Trophoblast cell (in vitro differentiated cells and primary cell): ENCODE measurements at regions not wholly inside any gene's neighbourhood (a gene's known extent, or its start where the extent isn't known, plus 50 kb on each side); places are given as distances from the start of the nearest gene placed in this dataset.

Experiments
- DNase-seq, 2 donors: peaks; one replicate each; pipeline ENCODE4 v3.0.0-alpha.2; 2016
- H2AFZ ChIP-seq: 2 replicates; pipeline ENCODE4 v1.6.1; 2013; ENCODE audit warnings: low read length, moderate library complexity, mild to moderate bottlenecking; ENCODE audit not compliant: insufficient read depth, poor library complexity
- H2AK5ac ChIP-seq: 2 replicates; pipeline ENCODE4 v1.6.1; 2013; ENCODE audit warnings: mild to moderate bottlenecking, low read length
- H2BK120ac ChIP-seq: 2 replicates; pipeline ENCODE4 v1.6.1; 2013; ENCODE audit warnings: low read length, mild to moderate bottlenecking, moderate library complexity; ENCODE audit not compliant: insufficient read depth, poor library complexity
- H2BK12ac ChIP-seq: 2 replicates; pipeline ENCODE4 v1.6.1; 2013; ENCODE audit warnings: mild to moderate bottlenecking, low read length, moderate library complexity
- H2BK5ac ChIP-seq: 2 replicates; pipeline ENCODE4 v1.6.1; 2013; ENCODE audit warnings: low read length, low read depth, moderate library complexity, mild to moderate bottlenecking; ENCODE audit not compliant: poor library complexity
- H3K14ac ChIP-seq: 2 replicates; pipeline ENCODE4 v1.6.1; 2013; ENCODE audit warnings: mild to moderate bottlenecking, low read length
- H3K18ac ChIP-seq: 2 replicates; pipeline ENCODE4 v1.6.1; 2013; ENCODE audit warnings: mild to moderate bottlenecking, low read length
- H3K23ac ChIP-seq: 2 replicates; pipeline ENCODE4 v1.6.1; 2013; ENCODE audit warnings: low read length
- H3K27ac ChIP-seq: 2 replicates; pipeline ENCODE4 v1.5.1; 2013; ENCODE audit warnings: low read depth, mild to moderate bottlenecking, inconsistent platforms, low read length, moderate library complexity
- H3K27me3 ChIP-seq: 2 replicates; pipeline ENCODE4 v1.6.1; 2013; ENCODE audit warnings: inconsistent platforms, mild to moderate bottlenecking, low read length, moderate library complexity; ENCODE audit not compliant: insufficient read depth
- H3K36me3 ChIP-seq, 2 experiments: 1 replicate in 1 of 2; 2 replicates in 1 of 2; pipeline ENCODE4 v1.6.1; 2013; ENCODE audit warnings: low read length in 2 of 2, mild to moderate bottlenecking in 2 of 2, moderate library complexity in 1 of 2; ENCODE audit not compliant: insufficient read depth in 2 of 2, control insufficient read depth in 1 of 2
- H3K4ac ChIP-seq: 2 replicates; pipeline ENCODE4 v1.6.1; 2013; ENCODE audit warnings: low read depth, mild to moderate bottlenecking, low read length, moderate library complexity
- H3K4me1 ChIP-seq, 2 experiments: 1 replicate in 1 of 2; 2 replicates in 1 of 2; pipeline ENCODE4 v1.6.1; 2013; ENCODE audit warnings: low read length in 2 of 2, mild to moderate bottlenecking in 2 of 2, moderate library complexity in 1 of 2; ENCODE audit not compliant: insufficient read depth in 2 of 2, control insufficient read depth in 1 of 2
- H3K4me2 ChIP-seq: 2 replicates; pipeline ENCODE4 v1.6.1; 2013; ENCODE audit warnings: inconsistent platforms, mild to moderate bottlenecking, low read length, moderate library complexity
- H3K4me3 ChIP-seq: 2 replicates; pipeline ENCODE4 v1.5.1; 2013; ENCODE audit warnings: mild to moderate bottlenecking, low read depth, low read length, inconsistent platforms
- H3K79me1 ChIP-seq: one replicate; pipeline ENCODE4 v1.6.1; 2013; ENCODE audit warnings: low read length
- H3K79me2 ChIP-seq: 2 replicates; pipeline ENCODE4 v1.6.1; 2013; ENCODE audit warnings: low read length, mild to moderate bottlenecking; ENCODE audit not compliant: control insufficient read depth, insufficient read depth, poor library complexity
- H3K9ac ChIP-seq: 2 replicates; pipeline ENCODE4 v1.6.1; 2013; ENCODE audit warnings: mild to moderate bottlenecking, low read length
- H3K9me3 ChIP-seq: 2 replicates; pipeline ENCODE4 v1.6.1; 2013; ENCODE audit warnings: low read depth, mild to moderate bottlenecking, control low read depth, inconsistent platforms, low read length; ENCODE audit not compliant: insufficient read depth
- H4K12ac ChIP-seq: 2 replicates; pipeline ENCODE4 v1.6.1; 2013; ENCODE audit warnings: low read depth, mild to moderate bottlenecking, low read length, moderate library complexity
- H4K8ac ChIP-seq: 2 replicates; pipeline ENCODE4 v1.6.1; 2013; ENCODE audit warnings: low read depth, mild to moderate bottlenecking, low read length, moderate library complexity
- H4K91ac ChIP-seq: one replicate; pipeline ENCODE4 v1.6.1; 2013; ENCODE audit warnings: low read depth, mild to moderate bottlenecking, low read length, moderate library complexity
- WGBS: extraction: QIAGEN DNeasy Blood & Tissue Kit; methylation state at CpG from one replicate; pipeline ENCODE4 v1.1.7; 2013; ENCODE audit warnings: missing lambda C conversion rate; ENCODE audit not compliant: insufficient read length, insufficient coverage; ENCODE audit errors: extremely low coverage; 5-methylcytosine and 5-hydroxymethylcytosine counted together

DNA sequence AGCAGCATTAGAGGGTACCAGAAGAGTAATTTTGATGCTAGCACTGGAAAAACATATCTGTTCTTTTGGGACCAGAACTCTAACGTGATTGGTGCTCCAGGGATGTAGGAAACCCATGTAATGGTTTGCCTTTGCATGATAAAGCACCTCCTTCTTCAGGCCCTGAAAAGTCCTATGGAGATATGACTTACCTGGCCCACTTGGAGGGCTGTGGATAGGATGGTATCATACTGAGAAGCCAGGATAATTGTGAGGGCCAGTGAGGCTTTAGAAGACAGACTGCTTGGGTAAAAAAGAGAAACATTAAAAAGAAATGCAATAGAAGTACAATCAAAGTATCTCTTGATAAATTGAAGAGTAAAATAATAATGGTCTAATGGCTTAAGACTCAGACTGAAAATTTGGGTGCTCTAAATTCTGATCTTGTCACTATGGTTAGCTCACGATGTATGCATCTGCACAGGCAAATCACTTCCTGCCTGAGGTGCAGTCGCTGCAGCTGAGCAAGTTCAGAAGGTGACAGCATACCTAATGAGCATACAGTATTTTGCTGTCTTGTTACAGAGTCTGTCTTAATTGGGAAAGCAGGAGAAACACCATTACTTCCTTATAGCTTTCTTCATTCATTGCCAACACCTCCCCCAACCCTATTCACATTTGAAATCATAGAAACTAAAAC lies 371.5 kb downstream of the NUP35 start:
- Histone ChIP-seq H3K9ac (no peak overlapping the region), H3K4ac (no peak overlapping the region), H3K27me3 (no peaks in the 10 kb centered on the region), H3K4me2 (no peak overlapping the region), H3K27ac (no peak overlapping the region), H2BK5ac (no peak overlapping the region), H4K8ac (no peak overlapping the region), H3K36me3 (no peaks in the 10 kb centered on the region), H2BK12ac (no peak overlapping the region), H3K14ac (no peak overlapping the region), H3K18ac (no peak overlapping the region), H3K4me3 (no peak overlapping the region), H2AK5ac (no peak overlapping the region), H4K12ac (no peak overlapping the region), H3K9me3 (no peaks in the 10 kb centered on the region), H3K23ac (no peak overlapping the region), H3K79me1 (no peaks in the 10 kb centered on the region), H4K91ac (no peak overlapping the region), H2AFZ (no peak overlapping the region), H2BK120ac (no peak overlapping the region), H3K4me1 (no peaks in the 10 kb centered on the region), H3K79me2 (no peaks in the 10 kb centered on the region)
- no peak for DNase-seq
- no CpG with 5 or more reads among the region's 3 CpGs for WGBS

DNA sequence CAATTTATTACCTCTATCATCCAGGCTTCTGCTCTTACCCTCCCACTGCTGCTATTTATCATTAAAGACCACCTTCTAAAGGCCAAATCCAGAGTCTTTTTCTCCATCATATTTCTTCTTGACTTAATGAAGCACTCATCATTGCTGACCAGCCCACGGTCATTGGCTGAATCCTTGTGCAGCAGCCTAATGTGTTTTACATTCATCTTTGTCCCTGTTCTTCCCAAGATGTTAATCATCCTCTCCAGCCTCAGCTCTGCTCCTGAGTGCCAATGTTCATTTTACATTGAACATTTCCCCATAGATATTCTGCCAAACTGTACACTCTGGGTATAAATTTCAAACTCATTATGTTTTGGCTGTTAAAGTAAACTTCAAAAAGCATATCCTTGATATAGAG lies 373.6 kb downstream of the NUP35 start:
- no CpG with 5 or more reads among the region's 1 CpG for WGBS
- Histone ChIP-seq H3K27ac (no peak overlapping the region), H3K23ac (no peak overlapping the region), H3K27me3 (no peaks in the 10 kb centered on the region), H3K9ac (no peak overlapping the region), H3K4ac (no peak overlapping the region), H2BK120ac (no peak overlapping the region), H2BK12ac (no peak overlapping the region), H4K12ac (no peak overlapping the region), H2AK5ac (no peak overlapping the region), H3K4me1 (no peaks in the 10 kb centered on the region), H3K79me2 (no peaks in the 10 kb centered on the region), H3K14ac (no peak overlapping the region), H4K8ac (no peak overlapping the region), H2BK5ac (no peak overlapping the region), H3K36me3 (no peaks in the 10 kb centered on the region), H3K18ac (no peak overlapping the region), H3K79me1 (no peaks in the 10 kb centered on the region), H3K4me3 (no peak overlapping the region), H3K9me3 (no peaks in the 10 kb centered on the region), H4K91ac (no peak overlapping the region), H2AFZ (no peak overlapping the region), H3K4me2 (no peak overlapping the region)
- DNase-seq, result no peak

DNA sequence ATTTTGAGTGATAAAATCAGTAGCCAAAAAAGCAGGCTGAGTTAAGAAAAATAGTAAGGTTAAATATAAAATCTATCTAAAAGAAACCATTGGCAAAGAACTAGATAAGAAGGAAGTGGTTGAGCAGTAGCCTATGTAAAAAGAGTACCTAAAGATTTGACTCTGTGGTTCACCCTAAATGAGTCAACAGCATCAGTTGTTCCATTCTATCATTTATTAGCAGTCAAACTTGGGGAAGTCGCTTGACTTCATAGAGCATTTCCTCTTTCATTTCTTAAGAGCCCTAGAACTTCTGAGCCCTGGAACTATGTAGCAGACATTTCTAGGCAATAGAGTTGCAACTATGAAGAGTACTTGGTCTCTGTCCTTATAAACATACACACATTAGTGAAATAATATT lies 381.7 kb downstream of the NUP35 start:
- Histone ChIP-seq H3K4ac (no peak overlapping the region), H3K9me3 (peaks cover 2% of the 10 kb centered on the region), H3K4me2 (no peak overlapping the region), H3K18ac (no peak overlapping the region), H3K27ac (no peak overlapping the region), H4K91ac (no peak overlapping the region), H3K4me3 (no peak overlapping the region), H2AFZ (no peak overlapping the region), H3K79me2 (no peaks in the 10 kb centered on the region), H2BK12ac (no peak overlapping the region), H3K14ac (no peak overlapping the region), H2BK120ac (no peak overlapping the region), H4K12ac (no peak overlapping the region), H3K9ac (no peak overlapping the region), H2BK5ac (no peak overlapping the region), H3K27me3 (no peaks in the 10 kb centered on the region), H3K4me1 (no peaks in the 10 kb centered on the region), H3K36me3 (no peaks in the 10 kb centered on the region), H3K79me1 (no peaks in the 10 kb centered on the region), H2AK5ac (no peak overlapping the region), H3K23ac (no peak overlapping the region), H4K8ac (no peak overlapping the region)
- no peak for DNase-seq
- WGBS, result no CpG with 5 or more reads among the region's 1 CpG

DNA sequence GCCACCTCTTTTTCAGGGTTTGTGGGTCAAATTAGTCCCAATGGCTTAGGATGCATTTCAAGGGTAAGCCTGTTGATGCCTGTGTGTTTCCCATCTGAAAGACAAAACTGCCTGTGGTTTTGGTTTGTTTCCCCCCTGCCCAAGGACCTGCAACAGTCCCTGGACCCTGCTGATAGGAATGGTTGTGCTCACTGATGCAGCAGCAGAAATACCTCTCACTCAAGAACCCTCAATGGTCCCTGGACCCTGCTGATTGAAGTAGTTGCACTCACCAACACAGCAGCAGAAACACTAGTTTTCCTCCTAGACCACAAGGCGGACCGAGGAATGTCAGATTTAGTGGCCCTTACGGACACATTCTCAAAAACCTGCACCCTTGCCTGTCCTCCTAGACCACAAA lies 386.9 kb downstream of the NUP35 start:
- H3K36me3 ChIP-seq, result no peaks in the 10 kb centered on the region
- no CpG with 5 or more reads among the region's 3 CpGs for WGBS
- no peaks in the 10 kb centered on the region for H3K79me2 ChIP-seq
- H3K9ac ChIP-seq, result no peak overlapping the region
- no peaks in the 10 kb centered on the region for H3K79me1 ChIP-seq
- H3K18ac ChIP-seq, result no peak overlapping the region
- no peak overlapping the region for H3K4ac ChIP-seq
- no peak overlapping the region for H2BK5ac ChIP-seq
- H3K4me1 ChIP-seq, result no peaks in the 10 kb centered on the region
- no peaks in the 10 kb centered on the region for H3K27me3 ChIP-seq
- DNase-seq, result no peak
- no peak overlapping the region for H2BK120ac ChIP-seq
- H3K4me3 ChIP-seq, result no peak overlapping the region
- H2AK5ac ChIP-seq, result no peak overlapping the region
- no peak overlapping the region for H2BK12ac ChIP-seq
- no peak overlapping the region for H4K8ac ChIP-seq
- no peak overlapping the region for H3K27ac ChIP-seq
- no peak overlapping the region for H3K23ac ChIP-seq
- peaks cover 2% of the 10 kb centered on the region for H3K9me3 ChIP-seq
- H3K4me2 ChIP-seq, result no peak overlapping the region
- no peak overlapping the region for H4K12ac ChIP-seq
- H3K14ac ChIP-seq, result no peak overlapping the region
- no peak overlapping the region for H2AFZ ChIP-seq
- H4K91ac ChIP-seq, result no peak overlapping the region
